Caki2 (cell line): ENCODE measurements at regions not wholly inside any gene's neighbourhood (a gene's known extent, or its start where the extent isn't known, plus 50 kb on each side); places are given as distances from the start of the nearest gene placed in this dataset.
"Not testable (repeated sequence)": the region's sequence is repeated elsewhere in the genome, so short reads cannot be mapped to it uniquely, and the experiment has no call there.

ENCODE experiments used
- DNase-seq: peaks from one replicate; pipeline ENCODE4 v3.0.0-alpha.2; 2015; ENCODE audit warnings: low read depth
- in situ Hi-C: cut with HindIII; loops from 2 replicates; pipeline ENCODE4 v1.10.0; 2016; ENCODE audit warnings: low sequenced_read_pairs, low pct_unique_long_range_greater_than_20kb, mixed read lengths

- DNase-seq, result no peak
- in situ Hi-C loops, result no loop called here
Measured at GRCh38 chr4:20196476-20196875, 55.2 kb upstream of the SLIT2 start.

GRCh38 chr4:20195071-20195885, 56.4 kb upstream of the SLIT2 start:
- in situ Hi-C loops, result no loop called here
- DNase-seq, result no peak

- in situ Hi-C loops, result no loop called here
- no peak for DNase-seq
Measured at GRCh38 chr4:20194123-20195013, 57.3 kb upstream of the SLIT2 start.

- peak; percentile 33 for DNase-seq
- in situ Hi-C loops, result no loop called here
Measured at GRCh38 chr4:20193141-20193936, 58.4 kb upstream of the SLIT2 start.

GRCh38 chr4:20192736-20193135, 59.0 kb upstream of the SLIT2 start:
- DNase-seq, result peak; percentile 39
- in situ Hi-C loops, result no loop called here

- in situ Hi-C loops, result no loop called here
- no peak for DNase-seq
Measured at GRCh38 chr4:20185103-20185502, 66.6 kb upstream of the SLIT2 start.

GRCh38 chr4:20183131-20183530, 68.6 kb upstream of the SLIT2 start:
- in situ Hi-C loops, DNase-seq: not testable (repeated sequence)

- in situ Hi-C loops, result no loop called here
- no peak for DNase-seq
Measured at GRCh38 chr4:20181926-20182325, 69.8 kb upstream of the SLIT2 start.

GRCh38 chr4:20180509-20180908, 71.2 kb upstream of the SLIT2 start:
- in situ Hi-C loops, result no loop called here
- no peak for DNase-seq

GRCh38 chr4:20178902-20179576, 72.7 kb upstream of the SLIT2 start:
- DNase-seq, result no peak
- in situ Hi-C loops, result no loop called here

- no peak for DNase-seq
- in situ Hi-C loops, result no loop called here
Measured at GRCh38 chr4:20176881-20177280, 74.8 kb upstream of the SLIT2 start.

- in situ Hi-C loops, result no loop called here
- no peak for DNase-seq
Measured at GRCh38 chr4:20172070-20172760, 79.5 kb upstream of the SLIT2 start.

GRCh38 chr4:20166544-20166943, 85.2 kb upstream of the SLIT2 start:
- in situ Hi-C loops, result no loop called here
- no peak for DNase-seq

GRCh38 chr4:20159516-20159915, 92.2 kb upstream of the SLIT2 start:
- no peak for DNase-seq
- in situ Hi-C loops, result no loop called here

- no peak for DNase-seq
- in situ Hi-C loops, result no loop called here
Measured at GRCh38 chr4:20158195-20158594, 93.5 kb upstream of the SLIT2 start.

GRCh38 chr4:20151436-20151835, 100.3 kb upstream of the SLIT2 start:
- in situ Hi-C loops, result no loop called here
- no peak for DNase-seq

GRCh38 chr4:20149143-20149542, 102.6 kb upstream of the SLIT2 start:
- DNase-seq, result not testable (repeated sequence)

GRCh38 chr4:20137176-20137575, 114.5 kb upstream of the SLIT2 start:
- in situ Hi-C loops, result no loop called here
- DNase-seq, result no peak

More at GRCh38 chr4:20149143-20149542, 102.6 kb upstream of the SLIT2 start:
- in situ Hi-C loops, result not testable (repeated sequence)
